ENCODE measurements at regions not wholly inside any gene's neighbourhood (a gene's known extent, or its start where the extent isn't known, plus 50 kb on each side); places are given as distances from the start of the nearest gene placed in this dataset. TPM values are rescaled to one million over a fixed set of nuclear protein-coding genes. Genes with fewer than 3 reads are reported as not detected.

GRCh38 chr11:43250309-43250708 is 61.5 kb upstream of the API5 start:
- no peaks in the 10 kb centered on the region for H3K4me1 ChIP-seq (ENCODE audit: insufficient read depth, low read length, poor library complexity, severe bottlenecking)
- no peaks in the 10 kb centered on the region for H3K9me2 ChIP-seq (ENCODE audit: insufficient read depth, low read length)
- no peak for TF ChIP-seq EZH2phosphoT487 (IDR thresholded peaks at IDR 0.05; ENCODE audit: borderline replicate concordance, low read depth, low read length)
- TF ChIP-seq CTCF (conservative IDR thresholded peaks at IDR 0.05; ENCODE audit: low read length) = no peak
- no peak overlapping the region for H3K4me3 ChIP-seq (ENCODE audit: low read depth, low read length, poor library complexity, severe bottlenecking)
- intact Hi-C loops (cut with micrococcal nuclease; ENCODE audit: unreplicated experiment) = no loop called here
- no peaks in the 10 kb centered on the region for H4K20me1 ChIP-seq (ENCODE audit: insufficient read depth, low read length)
- no peak overlapping the region for H3K27ac ChIP-seq (ENCODE audit: low read depth, low read length, poor library complexity, severe bottlenecking)
- no peak overlapping the region for H2AFZ ChIP-seq (ENCODE audit: low read length)
- no peak for DNase-seq (ENCODE audit: low spot score)
- BruUV-seq (replicated peaks) = no TSS peak
- ChIA-PET CTCF (ENCODE audit: unreplicated experiment) (no interaction called here), POLR2A (no interaction called here)
- no peaks in the 10 kb centered on the region for H3K36me3 ChIP-seq (ENCODE audit: insufficient read depth, low read length)
- H3K79me2 ChIP-seq (ENCODE audit: insufficient read depth, low read depth, low read length) = no peaks in the 10 kb centered on the region
- H3K9me3 ChIP-seq (ENCODE audit: low read length) = no peaks in the 10 kb centered on the region
- H3K4me2 ChIP-seq (ENCODE audit: low read length) = no peak overlapping the region

GRCh38 chr11:43261775-43262174 is 50.0 kb upstream of the API5 start:
- intact Hi-C loops (cut with micrococcal nuclease; ENCODE audit: unreplicated experiment) = loop anchor here (10.0 kb wide), 1 partner anchor 67 kb away; no protein-coding TSS in a partner anchor
- no peak for TF ChIP-seq CTCF (conservative IDR thresholded peaks at IDR 0.05; ENCODE audit: low read length)
- no peak for TF ChIP-seq EZH2phosphoT487 (IDR thresholded peaks at IDR 0.05; ENCODE audit: borderline replicate concordance, low read depth, low read length)
- H3K4me2 ChIP-seq (ENCODE audit: low read length) = no peak overlapping the region
- H3K79me2 ChIP-seq (ENCODE audit: insufficient read depth, low read depth, low read length) = no peaks in the 10 kb centered on the region
- DNase-seq (ENCODE audit: low spot score) = no peak
- no peaks in the 10 kb centered on the region for H3K9me2 ChIP-seq (ENCODE audit: insufficient read depth, low read length)
- H3K36me3 ChIP-seq (ENCODE audit: insufficient read depth, low read length) = no peaks in the 10 kb centered on the region
- H3K4me1 ChIP-seq (ENCODE audit: insufficient read depth, low read length, poor library complexity, severe bottlenecking) = no peaks in the 10 kb centered on the region
- no peak overlapping the region for H3K27ac ChIP-seq (ENCODE audit: low read depth, low read length, poor library complexity, severe bottlenecking)
- no peak overlapping the region for H3K4me3 ChIP-seq (ENCODE audit: low read depth, low read length, poor library complexity, severe bottlenecking)
- H3K9me3 ChIP-seq (ENCODE audit: low read length) = no peaks in the 10 kb centered on the region
- CTCF ChIA-PET (ENCODE audit: unreplicated experiment) = no interaction called here
- H2AFZ ChIP-seq (ENCODE audit: low read length) = no peak overlapping the region
- BruUV-seq (replicated peaks) = no TSS peak
- no peaks in the 10 kb centered on the region for H4K20me1 ChIP-seq (ENCODE audit: insufficient read depth, low read length)
- POLR2A ChIA-PET = interaction anchor here (0.6 kb wide), 1 partner anchor 716 kb away, joined by 3 read pairs; no protein-coding TSS in a partner anchor

Small RNA genes lying in the stretch of these regions (small RNA-seq; reads per million reads assigned to genes)
- not detected for gene AC021006.3
- gene AC109810.1 = not detected

Measured in OCI-LY7 (cell line).